Activated CD8-positive, alpha-beta memory T cell treated with anti-CD3 and anti-CD28 coated beads, Interleukin-2, amount 50 U/mL, for 24 hours (primary cell): ENCODE measurements at regions not wholly inside any gene's neighbourhood (a gene's known extent, or its start where the extent isn't known, plus 50 kb on each side); places are given as distances from the start of the nearest gene placed in this dataset.
"Not testable (repeated sequence)": the region's sequence is repeated elsewhere in the genome, so short reads cannot be mapped to it uniquely, and the experiment has no call there.

Experiments used
- DNase-seq: peaks from one replicate; pipeline ENCODE4 v3.0.0-alpha.2; 2020; ENCODE audit errors: extremely low read depth

DNA sequence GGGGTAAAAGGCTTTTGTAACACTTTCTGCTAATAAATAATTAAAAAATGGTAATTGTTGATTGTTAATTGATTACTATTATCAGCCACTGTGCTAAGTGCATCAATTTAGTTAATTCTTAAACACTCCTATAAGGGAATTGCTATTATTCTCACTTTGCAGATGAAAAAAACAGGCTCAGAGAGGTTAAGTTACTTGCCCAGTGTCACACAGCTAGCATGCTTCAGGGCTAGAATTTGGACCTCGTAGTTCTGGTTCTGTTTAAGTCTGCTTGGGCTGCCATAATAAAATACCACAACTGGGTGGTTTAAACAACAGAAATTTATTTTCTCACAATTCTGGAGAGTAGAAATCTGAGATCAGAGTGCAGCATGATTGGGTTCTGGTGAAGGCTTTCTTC, 164.8 kb upstream of the TBX18 start:
- DNase-seq: no peak

DNA sequence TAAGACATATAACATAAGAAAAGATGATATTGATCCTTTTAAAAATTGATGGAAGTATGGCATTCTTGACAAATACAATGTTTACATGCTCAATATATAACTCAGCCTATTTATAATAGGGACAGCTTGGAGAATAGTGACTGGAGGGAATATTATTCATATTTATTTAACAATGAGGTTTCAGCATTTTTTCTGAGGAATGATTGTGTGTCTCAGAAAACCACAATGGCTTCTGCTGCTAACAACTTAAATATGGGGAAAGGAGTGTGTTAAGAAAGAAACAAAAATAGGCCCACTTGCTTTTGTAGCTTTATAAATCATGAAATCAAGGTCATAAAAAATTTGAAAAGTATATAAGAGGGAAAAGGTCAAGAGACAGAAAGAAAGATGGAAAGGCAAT, 163.2 kb upstream of the TBX18 start:
- no peak for DNase-seq

DNA sequence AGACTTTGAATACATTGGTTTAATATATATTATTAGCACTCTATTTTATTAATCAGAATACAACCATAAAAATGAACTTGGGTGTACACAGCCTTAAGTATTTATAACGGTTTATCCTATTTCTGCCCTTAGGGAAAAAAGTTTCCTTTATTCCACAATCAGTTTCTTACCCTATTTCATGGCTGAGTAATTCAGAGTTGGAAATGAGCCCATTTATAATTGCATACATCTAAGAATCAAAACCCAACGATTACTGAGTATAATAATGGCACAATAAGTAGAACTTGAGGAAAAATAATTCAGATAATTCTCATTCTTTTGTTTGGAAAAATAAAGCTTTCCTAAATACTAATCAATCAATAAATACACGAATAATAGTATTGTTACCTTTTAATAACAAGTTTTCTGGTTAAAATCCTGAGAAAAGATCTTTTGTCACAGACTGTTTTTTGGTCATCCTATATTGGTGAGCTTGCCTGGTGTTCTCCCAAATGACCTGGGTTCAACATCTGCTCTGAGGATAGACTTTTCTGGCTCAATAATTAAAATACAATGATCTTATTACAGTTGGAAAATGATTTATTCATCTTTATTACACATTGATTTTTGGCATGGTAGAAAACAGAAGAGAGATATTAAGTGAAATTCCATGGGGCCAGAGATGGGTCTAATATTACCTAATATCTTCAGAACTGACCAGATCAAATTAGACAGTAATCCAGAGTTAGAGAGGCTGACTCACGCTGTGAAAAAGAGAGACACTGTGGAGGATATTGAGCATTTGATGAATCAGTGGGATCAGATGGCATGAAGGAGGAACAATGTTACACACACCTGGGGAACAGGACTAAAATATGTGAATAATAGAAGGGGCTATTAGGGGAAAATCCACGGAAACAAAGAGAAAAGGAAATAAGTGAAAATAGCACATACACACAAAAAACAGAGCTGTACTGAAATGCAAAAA, 162.1 kb upstream of the TBX18 start:
- DNase-seq: no peak

DNA sequence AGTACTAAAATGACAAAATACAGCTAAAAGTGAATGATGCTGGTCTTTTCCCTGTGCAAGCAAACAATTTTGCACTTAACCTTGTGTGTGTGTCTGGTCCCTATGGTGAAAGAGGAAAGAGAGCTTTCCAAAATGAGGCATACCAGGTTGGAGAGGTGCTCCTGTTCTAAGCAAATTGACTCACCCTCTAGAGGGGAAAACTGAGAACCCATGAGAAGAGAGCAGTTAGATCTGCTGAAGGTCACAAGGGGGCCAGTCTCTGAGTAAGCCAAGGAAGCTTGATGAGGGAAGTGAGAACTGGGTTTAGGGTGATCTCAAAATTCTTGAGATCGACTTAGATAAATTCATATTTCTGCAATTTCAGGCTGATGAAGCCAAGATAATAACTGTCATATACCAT, 157.5 kb upstream of the TBX18 start:
- DNase-seq: no peak

DNA sequence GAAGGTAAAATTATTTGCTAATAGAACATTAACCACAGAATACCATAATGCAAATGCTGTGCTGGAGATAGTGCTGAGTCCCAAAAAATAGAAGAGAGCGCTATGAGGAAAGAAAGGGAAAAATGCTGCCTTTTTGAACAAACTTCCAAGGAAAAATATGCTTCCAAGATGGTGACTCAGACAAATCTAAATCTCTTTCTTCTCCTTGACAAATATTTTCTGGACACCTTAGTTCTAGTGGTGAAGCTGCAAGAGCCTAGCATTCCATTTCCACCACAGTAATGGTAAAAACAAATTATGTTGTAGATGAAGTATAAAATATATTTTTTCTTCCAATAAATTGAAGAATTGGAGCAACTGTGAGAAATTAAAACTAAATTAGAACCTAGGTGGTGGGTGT, 155.6 kb upstream of the TBX18 start:
- DNase-seq: no peak

DNA sequence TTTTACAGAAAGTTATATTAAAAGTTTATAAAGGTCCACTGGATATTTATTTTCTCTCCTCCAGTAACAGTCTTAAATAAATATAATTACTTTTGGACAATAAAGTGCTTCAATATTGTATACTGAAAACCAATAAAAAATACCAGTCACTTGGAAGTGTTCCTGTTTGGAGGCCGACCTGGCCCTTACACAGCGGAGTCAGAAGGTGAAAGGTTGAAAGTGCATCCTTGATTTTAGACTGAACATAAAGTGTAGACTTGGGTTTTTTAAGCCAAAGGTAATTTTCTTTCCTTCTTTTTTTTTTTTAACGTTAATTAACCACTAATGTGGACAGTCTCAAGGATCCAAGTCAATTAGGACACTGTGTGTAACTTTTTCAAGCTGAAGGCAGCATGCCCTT, 152.3 kb upstream of the TBX18 start:
- no peak for DNase-seq

DNA sequence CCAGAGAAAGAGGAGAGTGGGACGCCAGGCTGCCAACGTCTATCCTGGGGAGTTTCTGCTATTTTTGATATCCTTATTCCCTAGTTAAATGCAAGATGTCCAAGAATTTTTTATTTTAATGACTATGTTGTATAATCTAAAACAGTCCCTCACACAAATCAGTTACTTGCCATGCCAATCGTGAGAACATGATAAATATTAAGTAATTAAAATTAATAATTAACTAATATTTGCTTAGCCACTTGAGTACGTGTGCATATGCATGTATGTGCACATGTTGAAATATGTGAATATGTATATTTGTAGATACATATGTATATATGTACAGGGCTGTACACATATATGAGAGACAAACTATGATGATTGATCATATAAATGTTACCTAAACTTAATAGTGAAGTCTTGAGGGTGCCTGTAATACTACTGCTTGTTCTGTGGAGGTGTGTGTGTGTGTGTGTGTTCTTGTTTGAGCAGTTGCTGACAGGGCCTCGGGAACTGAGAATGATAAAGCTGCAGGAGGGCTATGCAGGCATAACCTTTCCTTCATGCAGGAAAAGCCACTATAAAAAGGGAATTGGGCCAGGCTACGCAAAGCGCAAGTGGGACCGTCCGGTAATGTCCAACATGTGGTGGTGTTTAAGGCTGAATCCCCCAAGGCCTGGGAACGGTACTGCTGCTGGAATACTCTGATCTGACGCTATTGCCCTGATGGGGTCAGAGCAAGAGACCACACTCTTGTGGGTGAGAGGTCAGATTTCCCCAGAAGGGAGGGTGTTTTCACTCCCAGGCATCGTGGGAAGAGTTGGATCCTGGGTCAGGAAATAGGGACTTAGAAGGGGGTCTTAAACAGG, 148.3 kb upstream of the TBX18 start:
- DNase-seq: no peak

DNA sequence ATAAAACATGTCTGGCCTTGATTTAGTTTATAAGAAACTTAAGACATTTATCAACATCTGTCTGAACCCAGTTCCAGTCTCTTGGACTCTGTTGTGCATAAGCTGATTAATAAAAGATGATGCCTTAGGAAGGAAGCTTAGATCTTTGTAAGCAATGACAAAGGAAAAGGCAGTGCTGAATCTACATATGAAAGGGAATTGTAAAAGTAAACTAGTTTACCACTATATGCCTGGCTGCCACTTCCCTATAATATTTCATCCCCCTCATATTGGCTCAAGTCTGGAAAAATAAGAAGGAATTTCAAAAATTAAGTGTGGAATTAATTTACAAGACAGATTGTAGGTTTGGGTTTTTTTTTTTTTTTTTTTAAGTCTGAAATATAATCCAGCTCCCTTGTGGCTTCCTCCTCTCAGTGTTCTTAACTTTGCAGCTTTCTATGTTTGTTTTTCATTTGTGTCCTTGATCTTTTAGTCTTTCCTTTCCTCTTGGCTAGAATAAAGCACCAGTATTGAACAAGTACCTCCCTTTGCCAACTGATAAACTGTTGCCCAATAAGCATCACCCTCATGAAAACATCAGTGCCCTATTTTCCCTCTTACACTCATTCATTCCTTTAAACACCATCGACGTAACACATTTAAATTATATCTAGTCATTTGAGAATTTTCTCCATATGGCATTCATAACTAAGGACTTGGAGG, 146.7 kb upstream of the TBX18 start:
- no peak for DNase-seq

DNA sequence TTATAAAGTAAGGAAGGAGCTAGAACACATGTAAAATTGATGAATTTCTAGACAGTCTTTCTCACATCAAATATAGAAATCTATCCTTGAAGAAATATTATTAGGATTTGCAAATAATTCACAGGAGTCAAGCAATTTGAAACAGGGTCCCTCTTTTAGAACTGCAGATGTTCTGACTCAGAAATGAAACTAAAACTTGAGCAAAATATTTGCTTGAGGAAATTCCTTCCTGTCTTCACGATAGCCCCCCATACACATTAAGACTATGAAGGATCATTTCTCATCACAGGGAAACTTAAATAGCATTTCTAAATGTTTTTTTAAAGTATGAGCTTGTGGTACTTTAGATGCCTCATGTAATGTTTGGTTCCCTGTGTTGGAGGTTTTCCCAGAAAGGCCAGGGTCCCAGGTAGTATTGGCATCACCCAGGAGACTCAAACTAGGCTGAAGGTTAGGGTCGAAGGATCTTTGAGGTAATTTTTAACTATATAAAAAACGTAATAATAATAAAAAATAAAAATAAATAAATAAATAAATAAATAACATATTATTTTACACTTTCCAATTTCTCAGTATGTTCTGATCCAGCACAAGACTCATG, 144.0 kb upstream of the TBX18 start:
- DNase-seq: no peak

DNA sequence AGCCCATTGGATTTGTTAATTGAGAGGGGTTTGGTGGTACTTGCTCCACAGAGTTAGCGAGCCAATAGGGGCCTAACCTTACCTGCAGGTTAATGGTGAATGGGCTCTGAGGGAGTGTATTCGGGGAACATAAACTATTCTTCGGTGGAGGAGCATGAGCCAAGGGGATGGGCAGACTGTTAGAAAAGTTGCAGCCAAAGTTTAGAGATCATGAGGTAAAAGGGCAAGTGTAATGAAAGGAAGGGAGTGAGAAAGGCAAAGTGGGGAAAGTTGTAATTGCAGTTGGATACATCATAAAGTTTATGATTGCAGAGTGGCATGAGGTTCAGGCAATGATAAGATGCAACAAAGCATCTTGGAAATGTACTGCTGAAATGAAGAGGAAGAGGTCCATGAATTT, 142.1 kb upstream of the TBX18 start:
- DNase-seq: no peak

DNA sequence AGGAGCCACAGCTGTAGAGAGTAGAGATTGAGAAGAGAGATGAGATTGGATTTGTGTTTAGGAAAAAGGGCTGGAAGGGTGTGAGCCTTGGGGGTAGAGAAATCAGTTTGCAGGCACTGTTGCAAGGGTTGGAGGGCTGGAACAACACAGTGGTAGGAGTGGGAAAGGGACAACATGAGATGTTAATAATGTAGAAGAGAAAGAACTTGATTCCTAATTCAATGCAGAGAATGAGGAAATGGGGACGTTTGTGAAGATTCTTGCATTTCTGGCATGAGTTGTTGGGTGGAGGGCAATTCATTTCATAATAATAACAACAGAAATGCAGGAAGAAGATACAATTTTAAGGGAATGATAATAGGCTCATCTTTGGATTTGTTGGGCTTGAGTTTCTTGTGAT, 141.4 kb upstream of the TBX18 start:
- DNase-seq: no peak

DNA sequence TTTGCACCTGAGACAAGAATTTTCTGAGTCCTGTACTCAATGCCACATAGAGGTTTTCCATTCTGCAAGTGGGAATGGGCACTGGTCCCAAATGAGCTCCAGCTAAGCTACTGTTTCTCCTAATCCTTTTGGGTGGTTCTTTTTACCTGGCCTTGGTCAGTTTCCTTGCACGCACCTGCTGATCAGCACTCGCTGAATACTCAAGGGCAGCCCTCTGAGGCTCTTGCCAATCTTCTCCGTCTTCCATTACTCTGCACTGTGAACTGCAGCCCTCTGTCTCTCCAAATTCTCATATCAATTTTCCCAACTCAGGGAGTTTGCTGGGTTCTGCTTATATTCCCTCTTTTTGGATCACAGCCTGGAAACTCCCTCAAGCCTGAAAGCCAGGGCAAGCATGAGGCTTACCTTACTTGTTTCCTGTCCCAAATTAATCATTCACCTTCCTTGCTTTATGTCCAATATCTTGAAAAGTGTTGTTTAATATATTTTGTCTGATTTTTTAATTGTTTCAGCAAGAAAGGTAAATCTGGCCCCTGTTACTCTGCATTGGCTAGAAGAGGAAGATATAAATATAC, 138.0 kb upstream of the TBX18 start:
- no peak for DNase-seq

DNA sequence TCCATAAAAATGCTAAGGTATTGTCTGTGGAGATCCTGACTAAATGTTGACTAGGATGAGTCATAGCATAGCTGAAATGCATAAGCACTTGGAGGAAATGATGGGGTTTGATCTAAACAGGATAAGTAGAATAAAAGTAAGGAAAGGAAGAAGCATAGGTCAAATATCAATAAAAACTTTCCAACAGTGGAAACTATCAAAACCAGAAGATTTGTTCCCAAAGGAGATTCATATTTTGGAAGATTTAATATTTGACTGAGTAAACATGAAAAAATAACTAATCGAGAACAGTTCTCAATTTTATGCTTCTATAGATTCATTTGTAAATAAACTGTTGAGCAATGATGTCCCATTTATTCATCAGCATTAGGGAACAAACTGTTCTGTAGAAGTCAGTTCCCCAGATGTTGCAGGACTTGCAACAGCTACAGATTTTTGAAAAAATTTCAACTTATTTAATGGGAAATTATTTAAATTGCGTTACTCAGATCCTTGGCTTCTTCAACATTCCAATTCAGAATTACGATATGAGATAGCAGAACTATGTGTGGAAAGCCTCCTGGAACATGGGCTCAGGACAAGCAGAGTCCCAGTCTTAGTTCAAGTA, 133.7 kb upstream of the TBX18 start:
- no peak for DNase-seq

DNA sequence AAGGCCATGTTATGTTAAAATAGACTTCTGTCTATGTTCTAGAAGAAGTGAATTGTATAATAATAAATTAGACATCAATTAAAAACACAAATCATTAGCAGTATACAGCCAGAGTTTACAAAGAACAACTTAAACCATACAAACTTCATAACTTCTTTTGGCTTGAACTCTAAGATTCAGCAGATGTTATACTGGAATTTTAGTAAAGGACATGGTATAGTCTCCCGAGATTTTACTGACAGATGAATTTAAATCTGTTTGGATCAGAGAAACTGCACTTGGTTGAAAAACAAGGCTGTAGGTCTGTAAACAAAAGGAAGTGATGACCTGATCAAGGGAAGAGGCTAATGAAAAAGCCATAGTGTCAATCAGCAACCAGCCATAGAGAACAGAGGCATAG, 132.6 kb upstream of the TBX18 start:
- DNase-seq: no peak

DNA sequence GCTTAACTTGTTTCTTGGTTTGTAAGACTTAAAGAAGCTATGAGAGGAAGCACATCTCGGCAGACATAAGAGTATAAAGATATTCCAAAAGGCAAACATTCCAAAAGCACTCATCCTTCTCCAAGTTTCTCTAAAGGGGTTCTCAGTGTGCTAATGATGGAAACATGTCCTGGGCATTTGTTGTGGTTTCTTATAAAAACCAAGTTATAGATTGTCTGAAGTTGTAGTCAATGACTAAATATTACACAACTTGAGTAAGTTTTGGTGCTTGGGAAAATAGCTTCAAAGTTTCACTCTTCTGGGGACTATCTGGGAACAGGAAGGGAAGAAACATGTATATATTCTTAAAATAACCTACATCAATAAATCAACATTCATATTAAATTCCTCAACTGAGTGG, 128.3 kb upstream of the TBX18 start:
- no peak for DNase-seq

DNA sequence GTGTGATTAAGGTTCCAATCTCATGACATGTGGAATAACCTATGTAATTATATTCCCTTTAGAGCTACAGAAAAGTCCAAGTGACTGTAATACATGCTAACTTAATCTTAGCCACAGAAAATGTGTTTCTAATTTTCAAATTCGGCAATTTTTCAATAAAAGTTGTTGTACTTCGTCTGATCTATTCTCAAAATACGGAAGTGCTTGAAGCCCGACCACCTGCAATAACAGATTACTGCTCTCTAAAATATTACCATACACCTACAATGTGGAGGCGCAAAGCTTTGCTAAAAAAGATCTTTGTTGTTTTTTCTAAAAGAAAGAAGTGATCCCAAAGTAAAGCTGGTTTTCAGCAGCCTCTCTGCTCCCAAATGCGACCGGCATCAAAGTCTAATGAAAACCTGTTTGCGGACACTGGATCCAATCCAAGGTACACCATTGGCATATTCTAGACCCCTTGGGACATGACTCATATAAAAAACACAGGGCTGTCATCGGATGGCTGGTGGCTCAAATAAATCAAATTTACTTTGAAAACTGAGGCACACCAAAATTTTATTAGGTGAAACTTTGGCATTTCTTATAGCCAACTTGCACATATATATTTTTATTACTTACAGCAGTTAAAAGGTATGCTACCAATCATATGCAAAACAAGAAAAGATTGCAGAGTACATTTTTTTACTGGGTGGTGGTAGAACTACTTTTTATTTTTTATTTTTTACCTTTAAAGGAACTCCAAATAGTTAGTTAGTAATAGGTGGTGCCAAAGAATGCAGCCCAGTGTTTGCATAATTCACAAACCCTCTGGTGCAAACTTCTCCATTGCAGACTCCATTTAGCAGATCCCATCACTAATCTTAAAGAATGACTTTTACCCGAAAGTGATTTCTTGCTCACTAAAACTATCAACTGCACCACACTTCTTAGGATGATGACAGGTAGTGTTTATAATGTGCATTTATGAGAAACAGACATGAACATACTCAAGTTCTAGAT, 118.7 kb upstream of the TBX18 start:
- DNase-seq: no peak

DNA sequence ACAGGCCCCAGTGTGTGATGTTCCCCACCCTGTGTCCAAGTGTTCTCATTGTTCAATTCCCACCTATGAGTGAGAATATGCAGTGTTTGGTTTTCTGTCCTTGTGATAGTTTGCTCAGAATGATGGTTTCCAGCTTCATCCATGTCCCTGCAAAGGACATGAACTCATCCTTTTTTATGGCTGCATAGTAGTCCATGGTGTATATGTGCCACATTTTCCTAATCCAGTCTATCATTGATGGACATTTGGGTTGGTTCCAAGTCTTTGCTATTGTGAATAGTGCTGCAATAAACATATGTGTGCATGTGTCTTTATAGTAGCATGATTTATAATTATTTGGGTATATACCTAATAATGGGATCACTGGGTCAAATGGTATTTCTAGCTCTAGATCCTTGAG, 115.0 kb upstream of the TBX18 start:
- DNase-seq: not testable (repeated sequence)

DNA sequence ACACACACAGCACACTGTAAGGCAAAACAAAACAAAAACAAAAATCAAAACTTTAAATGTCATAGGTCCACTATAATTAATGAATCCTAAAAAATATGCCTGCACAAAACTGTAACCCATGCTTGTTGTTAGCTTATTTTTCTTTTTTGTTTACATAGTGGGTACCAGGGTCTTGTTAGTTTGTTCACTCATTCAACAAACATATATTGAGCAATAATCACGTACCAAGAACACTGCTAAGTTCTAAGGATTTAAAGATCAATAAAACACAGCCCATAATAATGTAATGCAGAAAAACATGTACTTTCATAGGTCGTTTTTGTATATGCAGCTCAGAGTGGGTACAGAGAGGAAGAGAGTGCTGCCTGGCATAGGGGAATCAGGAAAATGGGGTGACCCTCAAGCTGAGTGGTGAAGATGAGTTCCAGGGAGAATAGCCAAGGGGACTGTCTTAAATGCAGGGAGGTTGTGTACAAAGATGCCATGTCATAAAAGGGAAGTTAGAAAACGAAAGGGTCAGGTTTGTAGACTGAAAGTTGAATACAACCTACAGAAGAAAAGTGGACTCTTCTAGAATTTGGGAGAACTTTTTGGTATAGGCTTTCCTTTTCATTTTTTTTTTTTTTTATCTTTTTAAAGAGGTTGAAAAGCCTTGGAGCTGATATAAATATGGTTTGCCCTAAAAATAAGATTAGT, 113.3 kb upstream of the TBX18 start:
- no peak for DNase-seq
